OCI-LY7 (cell line): ENCODE measurements at regions not wholly inside any gene's neighbourhood (a gene's known extent, or its start where the extent isn't known, plus 50 kb on each side); places are given as distances from the start of the nearest gene placed in this dataset.

Experiments
- BruUV-seq: library from RNA; stranded (reverse); fragments of 400-500 nt; replicated peaks from 2 replicates; lab custom pipeline; 2021; lab: Mats Ljungman, UMichigan
- CTCF ChIA-PET: fragments of 300-600 bp; sonication (Branson Sonifier 250); formaldehyde crosslinking; loops from one replicate; lab custom pipeline; 2022; ENCODE audit warnings: antibody characterized with exemption; ENCODE audit not compliant: unreplicated experiment; lab: Charles Lee
- POLR2A ChIA-PET: fragments of 300-600 bp; sonication (Branson Sonifier 250); formaldehyde crosslinking; loops from one replicate; lab custom pipeline; 2022; ENCODE audit warnings: antibody characterized with exemption; lab: Charles Lee
- DNase-seq: peaks from one replicate; pipeline ENCODE4 v3.0.0-alpha.2; 2015; ENCODE audit warnings: low spot score
- H2AFZ ChIP-seq: fragments of 200-600 bp; sonication (generic), shearing (Covaris generic); 2 replicates; pipeline ENCODE4 v1.6.1; 2014; ENCODE audit warnings: mild to moderate bottlenecking, antibody characterized with exemption, low read length, moderate library complexity
- H3K27ac ChIP-seq: fragments of 200-600 bp; sonication (generic); 2 replicates; pipeline ENCODE4 v1.5.1; 2014; ENCODE audit warnings: mixed run types, low read depth, mild to moderate bottlenecking, moderate library complexity, low read length, inconsistent platforms; ENCODE audit not compliant: poor library complexity, severe bottlenecking
- H3K36me3 ChIP-seq: fragments of 200-600 bp; sonication (generic); 2 replicates; pipeline ENCODE4 v1.6.1; 2014; ENCODE audit warnings: mild to moderate bottlenecking, antibody characterized with exemption, low read length, moderate library complexity, mixed read lengths; ENCODE audit not compliant: insufficient read depth
- H3K4me1 ChIP-seq: fragments of 200-600 bp; sonication (generic); 2 replicates; pipeline ENCODE4 v1.5.1; 2014; ENCODE audit warnings: mild to moderate bottlenecking, low read length; ENCODE audit not compliant: insufficient read depth, poor library complexity, severe bottlenecking
- H3K4me2 ChIP-seq: fragments of 200-600 bp; sonication (generic); 2 replicates; pipeline ENCODE4 v1.6.1; 2014; ENCODE audit warnings: mild to moderate bottlenecking, low read length
- H3K4me3 ChIP-seq: fragments of 200-600 bp; sonication (generic); 2 replicates; pipeline ENCODE4 v1.5.1; 2014; ENCODE audit warnings: mild to moderate bottlenecking, low read depth, low read length; ENCODE audit not compliant: poor library complexity, severe bottlenecking
- H3K79me2 ChIP-seq: fragments of 200-600 bp; sonication (generic); 2 replicates; pipeline ENCODE4 v1.6.1; 2016; ENCODE audit warnings: low read depth, mild to moderate bottlenecking, low read length, moderate library complexity, mixed read lengths; ENCODE audit not compliant: insufficient read depth
- H3K9me2 ChIP-seq: fragments of 200-600 bp; sonication (generic); 2 replicates; pipeline ENCODE4 v1.6.1; 2016; ENCODE audit warnings: mild to moderate bottlenecking, low read length, mixed read lengths; ENCODE audit not compliant: insufficient read depth
- H3K9me3 ChIP-seq: fragments of 200-600 bp; sonication (generic); 2 replicates; pipeline ENCODE4 v1.6.1; 2014; ENCODE audit warnings: mild to moderate bottlenecking, mixed run types, low read length, mixed read lengths
- H4K20me1 ChIP-seq: fragments of 200-600 bp; sonication (generic); 2 replicates; pipeline ENCODE4 v1.6.1; 2014; ENCODE audit warnings: mild to moderate bottlenecking, antibody characterized with exemption, low read length, moderate library complexity, mixed read lengths; ENCODE audit not compliant: insufficient read depth
- EZH2phosphoT487 ChIP-seq: fragments of 200-600 bp; sonication (generic); IDR thresholded peaks from 2 replicates; pipeline ENCODE4 v1.6.1; 2018; ENCODE audit warnings: low read depth, borderline replicate concordance, mild to moderate bottlenecking, mixed run types, antibody characterized with exemption, low read length, moderate library complexity, mixed read lengths
- intact Hi-C: fragments of 100-400 bp; cut with micrococcal nuclease; formaldehyde crosslinking; loops from one replicate; pipeline ENCODE4 v1.10.0; 2022; ENCODE audit not compliant: unreplicated experiment
- TF ChIP-seq, protein P1 (sequence below): fragments of 200-600 bp; sonication (generic); conservative IDR thresholded peaks from 2 replicates; pipeline ENCODE4 v1.5.1; 2014; ENCODE audit warnings: mild to moderate bottlenecking, antibody characterized with exemption, low read length, moderate library complexity, mixed read lengths

DNA sequence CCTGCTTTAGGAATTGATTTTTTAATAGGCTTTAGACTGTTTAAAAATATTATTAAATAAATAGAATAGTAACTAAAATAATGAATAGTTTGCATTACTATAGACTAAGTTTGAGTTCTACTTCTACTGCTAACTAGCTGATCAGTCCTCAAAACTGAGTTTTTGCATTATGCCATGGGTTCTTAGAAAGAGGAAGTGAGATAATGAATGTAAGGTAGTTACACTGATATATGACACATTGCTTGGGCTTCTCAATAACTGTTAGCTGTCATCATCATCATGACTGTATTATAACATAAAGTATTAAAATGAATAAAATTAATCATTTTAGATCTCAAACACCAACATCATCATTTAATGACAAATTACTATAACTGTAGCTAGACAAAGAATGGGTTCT, 949.7 kb downstream of the TRHDE start:
- TF ChIP-seq, protein P1, sequence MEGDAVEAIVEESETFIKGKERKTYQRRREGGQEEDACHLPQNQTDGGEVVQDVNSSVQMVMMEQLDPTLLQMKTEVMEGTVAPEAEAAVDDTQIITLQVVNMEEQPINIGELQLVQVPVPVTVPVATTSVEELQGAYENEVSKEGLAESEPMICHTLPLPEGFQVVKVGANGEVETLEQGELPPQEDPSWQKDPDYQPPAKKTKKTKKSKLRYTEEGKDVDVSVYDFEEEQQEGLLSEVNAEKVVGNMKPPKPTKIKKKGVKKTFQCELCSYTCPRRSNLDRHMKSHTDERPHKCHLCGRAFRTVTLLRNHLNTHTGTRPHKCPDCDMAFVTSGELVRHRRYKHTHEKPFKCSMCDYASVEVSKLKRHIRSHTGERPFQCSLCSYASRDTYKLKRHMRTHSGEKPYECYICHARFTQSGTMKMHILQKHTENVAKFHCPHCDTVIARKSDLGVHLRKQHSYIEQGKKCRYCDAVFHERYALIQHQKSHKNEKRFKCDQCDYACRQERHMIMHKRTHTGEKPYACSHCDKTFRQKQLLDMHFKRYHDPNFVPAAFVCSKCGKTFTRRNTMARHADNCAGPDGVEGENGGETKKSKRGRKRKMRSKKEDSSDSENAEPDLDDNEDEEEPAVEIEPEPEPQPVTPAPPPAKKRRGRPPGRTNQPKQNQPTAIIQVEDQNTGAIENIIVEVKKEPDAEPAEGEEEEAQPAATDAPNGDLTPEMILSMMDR, result no peak
- no peak for TF ChIP-seq EZH2phosphoT487
- Histone ChIP-seq H3K36me3 (no peaks in the 10 kb centered on the region), H3K4me3 (no peak overlapping the region), H4K20me1 (no peaks in the 10 kb centered on the region), H3K79me2 (no peaks in the 10 kb centered on the region), H2AFZ (no peak overlapping the region), H3K27ac (no peak overlapping the region), H3K9me2 (no peaks in the 10 kb centered on the region), H3K9me3 (no peaks in the 10 kb centered on the region), H3K4me2 (no peak overlapping the region), H3K4me1 (no peaks in the 10 kb centered on the region)
- ChIA-PET POLR2A (interaction anchor here (0.7 kb wide), 1 partner anchor 893 kb away, joined by 3 read pairs; no protein-coding TSS in a partner anchor), CTCF (no interaction called here)
- no peak for DNase-seq
- no TSS peak for BruUV-seq
- intact Hi-C loops, result no loop called here

DNA sequence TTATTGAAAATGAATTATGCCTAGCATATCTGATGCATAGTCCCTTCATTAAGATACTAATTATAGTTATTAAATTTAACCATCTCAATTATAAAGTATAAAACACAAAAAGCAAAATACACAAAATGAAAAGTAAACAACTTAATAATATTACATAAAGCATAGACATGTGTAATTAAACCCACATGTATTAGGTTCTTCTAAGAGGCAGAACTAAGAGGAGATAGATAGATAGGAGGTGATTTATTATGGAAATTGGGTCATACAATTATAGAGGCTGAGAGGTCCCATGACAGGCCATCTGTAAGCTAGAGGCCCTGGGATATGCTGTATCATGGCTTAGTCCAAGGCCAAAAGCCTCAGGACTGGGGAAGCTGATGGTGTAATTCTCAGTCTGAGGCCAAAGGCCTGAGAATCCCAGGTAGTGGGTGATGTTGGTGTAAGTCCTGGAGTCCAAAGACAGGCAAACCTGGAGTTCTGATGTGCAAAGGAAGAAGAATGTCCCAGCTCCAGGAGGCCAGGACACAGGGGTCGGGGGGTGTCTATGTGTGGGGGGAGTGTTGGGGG, 953.3 kb downstream of the TRHDE start:
- Histone ChIP-seq H3K27ac (no peak overlapping the region), H4K20me1 (no peaks in the 10 kb centered on the region), H3K4me1 (no peaks in the 10 kb centered on the region), H3K79me2 (no peaks in the 10 kb centered on the region), H3K9me3 (peaks cover 4% of the 10 kb centered on the region; the same call in 1 of the 2 replicates), H2AFZ (no peak overlapping the region), H3K4me2 (no peak overlapping the region), H3K4me3 (no peak overlapping the region), H3K9me2 (no peaks in the 10 kb centered on the region), H3K36me3 (no peaks in the 10 kb centered on the region)
- DNase-seq, result no peak
- ChIA-PET POLR2A (interaction anchor here (0.6 kb wide), 1 partner anchor 338 kb away, joined by 5 read pairs; no protein-coding TSS in a partner anchor), CTCF (no interaction called here)
- intact Hi-C loops, result no loop called here
- no peak for TF ChIP-seq EZH2phosphoT487
- TF ChIP-seq, protein P1, result no peak
- BruUV-seq, result no TSS peak

DNA sequence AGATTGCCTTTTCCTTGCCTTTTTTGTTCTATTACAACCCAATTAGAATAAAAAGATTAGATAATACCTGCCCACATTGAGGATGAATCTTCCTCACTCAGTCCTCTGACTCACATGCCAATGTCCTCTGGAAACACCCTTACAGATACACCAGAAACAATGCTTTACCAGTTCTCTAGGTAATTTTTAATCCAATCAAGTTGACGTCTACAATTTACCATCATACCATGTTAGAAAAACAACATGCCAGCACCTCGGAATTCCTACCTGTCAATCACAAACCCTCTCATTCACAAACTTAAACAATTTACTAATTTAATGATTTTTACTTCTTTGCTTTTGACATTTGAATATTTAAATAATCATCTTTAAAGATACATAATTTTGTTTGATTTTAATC, 953.8 kb downstream of the TRHDE start:
- POLR2A ChIA-PET, result interaction anchor here (0.6 kb wide), 1 partner anchor 338 kb away, joined by 5 read pairs; no protein-coding TSS in a partner anchor
- intact Hi-C loops, result no loop called here
- CTCF ChIA-PET, result no interaction called here
- Histone ChIP-seq H3K79me2 (no peaks in the 10 kb centered on the region), H3K4me1 (no peaks in the 10 kb centered on the region), H3K9me2 (no peaks in the 10 kb centered on the region), H3K36me3 (no peaks in the 10 kb centered on the region), H3K27ac (no peak overlapping the region), H3K4me2 (no peak overlapping the region), H3K4me3 (no peak overlapping the region), H3K9me3 (peaks cover 4% of the 10 kb centered on the region; the same call in 1 of the 2 replicates), H2AFZ (no peak overlapping the region), H4K20me1 (no peaks in the 10 kb centered on the region)
- no peak for DNase-seq
- BruUV-seq, result no TSS peak
- no peak for TF ChIP-seq EZH2phosphoT487
- TF ChIP-seq, protein P1, result no peak
